ENCODE measurements at regions not wholly inside any gene's neighbourhood (a gene's known extent, or its start where the extent isn't known, plus 50 kb on each side); places are given as distances from the start of the nearest gene placed in this dataset.
"Not testable (repeated sequence)": the region's sequence is repeated elsewhere in the genome, so short reads cannot be mapped to it uniquely, and the experiment has no call there.

DNA sequence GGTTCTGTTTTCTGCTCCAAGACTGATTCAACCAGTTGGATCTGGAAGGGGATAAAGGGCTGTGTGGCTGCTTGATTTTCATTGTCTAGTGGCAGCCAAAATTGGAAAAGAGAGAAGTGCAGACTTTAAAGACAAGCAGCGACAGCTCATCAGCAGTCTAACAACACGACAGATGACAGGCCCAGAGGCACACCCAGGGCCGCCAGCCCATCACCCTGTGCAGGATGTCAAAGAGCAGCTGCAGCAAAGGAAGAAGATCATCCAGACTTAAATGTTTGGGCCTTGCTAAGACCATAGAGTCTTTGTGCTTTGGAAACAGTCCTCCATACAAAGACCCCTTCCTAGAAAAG is 421.0 kb upstream of the KLF12 start:
- Histone ChIP-seq H3K9me3 (ENCODE audit: control insufficient read depth, low read length) (no peaks in the 10 kb centered on the region), H3K27ac (ENCODE audit: low read depth in 1 of 2, low read length in 2 of 2) (no peak overlapping the region), H3K36me3 (ENCODE audit: control insufficient read depth in 1 of 2, insufficient read depth in 2 of 2, low read length in 1 of 2) (no peaks in the 10 kb centered on the region), H3K4me3 (ENCODE audit: low read length in 2 of 2) (no peak overlapping the region), H3K27me3 (ENCODE audit: control insufficient read depth in 1 of 2, insufficient read depth in 2 of 2, low read length in 1 of 2) (no peaks in the 10 kb centered on the region), H3K4me1 (ENCODE audit: control insufficient read depth in 1 of 2, insufficient read depth in 2 of 2, low read length in 2 of 2) (no peaks in the 10 kb centered on the region)
- WGBS, 2 donors = 90 to 93% methylated on average over 3 of the region's 3 CpGs
- intact Hi-C loops (cut with DNase I) = no loop called here
- ATAC-seq (ENCODE audit: low FRiP score) (no peak), DNase-seq (no peak)

DNA sequence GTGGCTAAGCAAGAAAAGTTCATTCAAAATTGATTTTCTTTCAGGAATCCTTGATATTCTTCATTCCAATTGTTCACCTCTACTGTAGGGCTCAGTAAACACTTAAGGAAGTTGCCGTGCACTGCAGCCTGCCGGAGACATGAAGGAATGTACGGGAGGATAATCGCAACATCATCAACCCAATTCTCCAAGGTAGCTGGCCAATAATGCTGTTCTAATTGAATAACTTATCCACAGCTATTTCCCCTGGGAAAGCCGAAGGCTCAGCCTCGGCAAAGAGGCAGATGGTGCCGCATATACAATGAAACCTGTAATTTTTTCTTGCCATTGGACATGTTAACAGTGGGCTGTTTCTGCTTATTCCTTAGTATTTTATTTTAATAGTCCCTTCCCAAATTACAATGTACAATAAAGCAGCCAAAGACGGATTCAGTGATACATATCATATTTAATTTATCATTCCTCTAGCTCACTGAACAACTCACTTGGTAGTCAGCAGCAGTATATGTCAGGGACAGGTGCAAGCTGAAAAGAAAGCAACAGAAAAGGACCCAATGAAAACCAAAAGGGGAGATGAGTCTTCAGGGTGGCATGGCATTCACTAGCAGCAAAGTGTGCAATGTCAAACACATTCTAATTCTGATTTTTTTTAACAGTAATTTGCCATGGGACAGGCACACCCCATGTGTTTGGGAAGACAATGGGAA is 420.5 kb upstream of the KLF12 start:
- ATAC-seq (ENCODE audit: low FRiP score) = no peak
- Histone ChIP-seq H3K36me3 (ENCODE audit: control insufficient read depth in 1 of 2, insufficient read depth in 2 of 2, low read length in 1 of 2) (no peaks in the 10 kb centered on the region), H3K27ac (ENCODE audit: low read depth in 1 of 2, low read length in 2 of 2) (no peak overlapping the region), H3K9me3 (ENCODE audit: control insufficient read depth, low read length) (no peaks in the 10 kb centered on the region), H3K4me1 (ENCODE audit: control insufficient read depth in 1 of 2, insufficient read depth in 2 of 2, low read length in 2 of 2) (no peaks in the 10 kb centered on the region), H3K4me3 (ENCODE audit: low read length in 2 of 2) (no peak overlapping the region), H3K27me3 (ENCODE audit: control insufficient read depth in 1 of 2, insufficient read depth in 2 of 2, low read length in 1 of 2) (no peaks in the 10 kb centered on the region)
- DNase-seq = no peak
- whole genome bisulfite sequencing, 2 donors = 89 to 91% methylated on average over 8 of the region's 8 CpGs
- intact Hi-C loops (cut with DNase I) = no loop called here

DNA sequence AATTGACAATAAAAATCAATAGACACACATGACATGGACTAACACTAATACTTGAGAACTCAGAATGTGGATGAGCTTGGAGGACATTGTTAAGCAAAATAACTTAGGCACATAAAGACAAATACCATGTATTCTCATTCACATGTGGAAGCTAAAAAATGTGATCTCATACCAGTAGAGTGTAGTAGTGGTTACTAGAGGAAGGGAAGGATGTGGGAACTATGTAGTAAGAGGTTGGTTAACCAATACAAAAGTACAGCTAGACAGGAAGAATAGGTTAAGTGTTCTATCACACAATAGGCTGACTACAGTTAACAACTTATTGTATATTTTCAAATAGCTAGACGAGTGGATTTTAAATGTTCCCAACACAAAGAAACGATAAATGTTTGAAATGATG is 415.8 kb upstream of the KLF12 start:
- Histone ChIP-seq H3K36me3 (ENCODE audit: control insufficient read depth in 1 of 2, insufficient read depth in 2 of 2, low read length in 1 of 2) (no peaks in the 10 kb centered on the region), H3K9me3 (ENCODE audit: control insufficient read depth, low read length) (no peaks in the 10 kb centered on the region), H3K4me1 (ENCODE audit: control insufficient read depth in 1 of 2, insufficient read depth in 2 of 2, low read length in 2 of 2) (no peaks in the 10 kb centered on the region), H3K27me3 (ENCODE audit: control insufficient read depth in 1 of 2, insufficient read depth in 2 of 2, low read length in 1 of 2) (no peaks in the 10 kb centered on the region), H3K4me3 (ENCODE audit: low read length in 2 of 2) (no peak overlapping the region), H3K27ac (ENCODE audit: low read depth in 1 of 2, low read length in 2 of 2) (no peak overlapping the region)
- DNase-seq = no peak
- WGBS, 2 donors = 92 to 96% methylated on average over 2 of the region's 2 CpGs
- intact Hi-C loops (cut with DNase I) = no loop called here
- ATAC-seq (ENCODE audit: low FRiP score) = no peak

DNA sequence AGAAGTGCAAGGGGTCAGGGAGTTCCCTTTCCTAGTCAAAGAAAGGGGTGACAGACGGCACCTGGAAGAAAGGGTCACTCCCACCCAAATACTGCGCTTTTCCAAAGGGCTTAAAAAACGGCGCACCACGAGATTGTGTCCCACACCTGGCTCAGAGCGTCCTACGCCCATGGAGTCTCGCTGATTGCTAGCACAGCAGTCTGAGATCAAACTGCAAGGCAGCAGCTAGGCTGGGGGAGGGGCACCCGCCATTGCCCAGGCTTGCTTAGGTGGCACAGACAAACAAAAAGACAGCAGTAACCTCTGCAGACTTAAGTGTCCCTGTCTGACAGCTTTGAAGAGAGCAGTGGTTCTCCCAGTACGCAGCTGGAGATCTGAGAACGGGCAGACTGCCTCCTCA is 402.4 kb upstream of the KLF12 start:
- intact Hi-C loops (cut with DNase I); H3K27me3 ChIP-seq (ENCODE audit: control insufficient read depth in 1 of 2, insufficient read depth in 2 of 2, low read length in 1 of 2); ATAC-seq (ENCODE audit: low FRiP score): not testable (repeated sequence)

DNA sequence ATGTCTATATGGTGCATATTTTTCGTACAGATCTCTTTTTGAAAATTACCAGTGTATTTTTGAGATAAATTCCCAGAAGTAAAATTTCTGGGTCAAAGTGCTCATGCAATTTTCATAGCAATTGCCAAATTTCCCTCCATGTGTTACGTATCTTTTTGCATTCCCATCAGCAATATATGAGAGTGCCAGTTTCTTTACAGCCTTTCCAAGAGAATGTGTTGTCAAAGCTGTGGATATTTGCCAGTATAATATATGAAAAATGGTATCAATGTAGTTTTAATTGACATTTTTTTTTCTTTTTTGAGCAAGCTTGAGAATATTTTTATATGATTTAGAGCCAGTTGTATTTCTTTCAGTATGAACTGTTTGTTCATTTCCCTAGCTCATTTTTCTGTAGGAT is 399.0 kb upstream of the KLF12 start:
- H3K27me3 ChIP-seq (ENCODE audit: control insufficient read depth in 1 of 2, insufficient read depth in 2 of 2, low read length in 1 of 2) = no peaks in the 10 kb centered on the region
- no peak overlapping the region for H3K4me3 ChIP-seq (ENCODE audit: low read length in 2 of 2)
- ATAC-seq (ENCODE audit: low FRiP score) = no peak
- no peak overlapping the region for H3K27ac ChIP-seq (ENCODE audit: low read depth in 1 of 2, low read length in 2 of 2)
- no peaks in the 10 kb centered on the region for H3K36me3 ChIP-seq (ENCODE audit: control insufficient read depth in 1 of 2, insufficient read depth in 2 of 2, low read length in 1 of 2)
- no peaks in the 10 kb centered on the region for H3K4me1 ChIP-seq (ENCODE audit: control insufficient read depth in 1 of 2, insufficient read depth in 2 of 2, low read length in 2 of 2)
- DNase-seq = no peak
- 79 to 81% methylated on average over 2 of the region's 2 CpGs for WGBS, 2 donors
- no peaks in the 10 kb centered on the region for H3K9me3 ChIP-seq (ENCODE audit: control insufficient read depth, low read length)
- intact Hi-C loops (cut with DNase I) = no loop called here

More for the DNA sequence above, 402.4 kb upstream of the KLF12 start:
- H3K4me1 ChIP-seq (ENCODE audit: control insufficient read depth in 1 of 2, insufficient read depth in 2 of 2, low read length in 2 of 2); H3K27ac ChIP-seq (ENCODE audit: low read depth in 1 of 2, low read length in 2 of 2); H3K4me3 ChIP-seq (ENCODE audit: low read length in 2 of 2); H3K9me3 ChIP-seq (ENCODE audit: control insufficient read depth, low read length); DNase-seq; H3K36me3 ChIP-seq (ENCODE audit: control insufficient read depth in 1 of 2, insufficient read depth in 2 of 2, low read length in 1 of 2): not testable (repeated sequence)
- 84 to 86% methylated on average over 10 to 11 of the region's 11 CpGs for WGBS, 2 donors

DNA sequence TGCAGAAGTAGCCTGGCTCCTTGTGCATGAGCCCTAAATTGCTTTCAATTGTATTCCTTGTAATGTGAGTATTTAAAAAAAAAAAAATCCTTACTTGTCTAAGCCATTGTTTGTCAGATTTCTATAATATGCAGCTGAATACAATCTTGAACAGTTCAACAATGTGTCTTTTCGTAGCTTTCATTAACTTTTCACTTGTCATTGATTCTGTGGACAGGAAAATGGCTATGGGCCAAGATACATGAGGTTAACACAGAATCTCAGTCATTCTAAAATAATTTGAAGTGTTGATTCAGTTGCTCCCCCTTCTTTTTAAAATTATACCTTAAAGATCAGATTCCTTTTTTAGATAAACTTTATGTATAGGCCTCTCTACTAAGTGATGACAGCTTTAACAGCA is 395.8 kb upstream of the KLF12 start:
- no peak overlapping the region for H3K27ac ChIP-seq (ENCODE audit: low read depth in 1 of 2, low read length in 2 of 2)
- H3K27me3 ChIP-seq (ENCODE audit: control insufficient read depth in 1 of 2, insufficient read depth in 2 of 2, low read length in 1 of 2) = no peaks in the 10 kb centered on the region
- no peaks in the 10 kb centered on the region for H3K9me3 ChIP-seq (ENCODE audit: control insufficient read depth, low read length)
- no peaks in the 10 kb centered on the region for H3K4me1 ChIP-seq (ENCODE audit: control insufficient read depth in 1 of 2, insufficient read depth in 2 of 2, low read length in 2 of 2)
- no peak for ATAC-seq (ENCODE audit: low FRiP score)
- no peak overlapping the region for H3K4me3 ChIP-seq (ENCODE audit: low read length in 2 of 2)
- no peaks in the 10 kb centered on the region for H3K36me3 ChIP-seq (ENCODE audit: control insufficient read depth in 1 of 2, insufficient read depth in 2 of 2, low read length in 1 of 2)
- intact Hi-C loops (cut with DNase I) = no loop called here
- DNase-seq = no peak
- WGBS, 2 donors = 44 to 52% methylated on average over 1 of the region's 1 CpG

DNA sequence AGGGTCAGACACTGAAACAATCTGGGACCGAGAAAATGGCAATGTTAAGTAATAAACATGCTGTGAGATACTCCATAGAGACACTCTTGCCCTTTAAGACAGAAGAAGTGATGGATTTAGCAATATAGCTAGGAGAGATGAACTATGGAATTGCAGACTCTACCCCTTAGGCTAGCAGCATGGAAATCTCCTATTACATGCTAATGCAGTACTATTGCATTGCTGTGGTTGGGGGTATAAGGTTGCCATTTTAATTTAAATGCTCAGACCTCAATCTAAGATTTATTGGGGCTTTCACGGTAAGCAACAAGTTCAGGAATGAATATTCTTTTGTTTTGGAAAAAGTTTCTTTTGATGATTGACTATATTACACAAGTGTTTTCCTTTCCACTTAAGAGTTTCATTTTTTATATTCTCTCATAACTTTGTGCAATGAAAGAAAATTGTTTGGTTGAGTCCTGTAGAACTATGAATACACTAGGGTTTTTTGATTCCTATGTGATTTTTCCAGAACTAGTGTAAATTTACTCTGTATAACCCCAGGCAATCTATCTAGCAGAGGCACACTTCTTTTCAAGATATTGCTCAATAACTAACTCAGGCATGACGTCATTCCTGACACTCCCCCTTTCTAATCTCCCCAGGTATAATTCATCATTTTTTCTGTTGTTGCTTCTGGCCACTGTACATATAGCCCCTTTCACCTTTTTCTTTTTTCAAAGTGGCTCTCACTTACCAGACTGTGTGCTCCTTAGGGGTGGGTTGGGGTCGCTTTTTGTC is 394.7 kb upstream of the KLF12 start:
- no peak for ATAC-seq (ENCODE audit: low FRiP score)
- no peaks in the 10 kb centered on the region for H3K4me1 ChIP-seq (ENCODE audit: control insufficient read depth in 1 of 2, insufficient read depth in 2 of 2, low read length in 2 of 2)
- 83 to 86% methylated on average over 4 of the region's 4 CpGs for WGBS, 2 donors
- H3K9me3 ChIP-seq (ENCODE audit: control insufficient read depth, low read length) = no peaks in the 10 kb centered on the region
- no peak for DNase-seq
- no peak overlapping the region for H3K4me3 ChIP-seq (ENCODE audit: low read length in 2 of 2)
- no peak overlapping the region for H3K27ac ChIP-seq (ENCODE audit: low read depth in 1 of 2, low read length in 2 of 2)
- no peaks in the 10 kb centered on the region for H3K36me3 ChIP-seq (ENCODE audit: control insufficient read depth in 1 of 2, insufficient read depth in 2 of 2, low read length in 1 of 2)
- intact Hi-C loops (cut with DNase I) = no loop called here
- H3K27me3 ChIP-seq (ENCODE audit: control insufficient read depth in 1 of 2, insufficient read depth in 2 of 2, low read length in 1 of 2) = no peaks in the 10 kb centered on the region

DNA sequence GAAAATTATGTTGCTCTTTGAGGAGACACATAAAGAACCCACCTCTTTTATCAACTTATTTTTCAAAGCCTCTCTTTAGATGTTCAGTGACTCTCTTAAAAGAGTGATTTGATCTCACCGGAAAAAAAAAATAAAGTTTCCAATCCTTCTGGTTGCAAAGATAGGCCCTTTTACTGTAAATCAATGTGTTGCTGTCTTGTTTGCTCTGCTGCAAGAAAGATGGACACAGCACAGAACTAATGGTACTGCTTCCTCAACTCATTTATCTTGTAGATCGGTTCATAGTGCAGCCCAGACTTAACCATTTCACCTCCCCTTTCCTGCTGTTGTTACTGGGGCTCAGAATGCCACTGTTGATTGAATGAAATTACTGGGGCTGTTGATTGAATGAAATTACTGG is 388.9 kb upstream of the KLF12 start:
- Histone ChIP-seq H3K4me1 (ENCODE audit: control insufficient read depth in 1 of 2, insufficient read depth in 2 of 2, low read length in 2 of 2) (no peaks in the 10 kb centered on the region), H3K9me3 (ENCODE audit: control insufficient read depth, low read length) (no peaks in the 10 kb centered on the region), H3K4me3 (ENCODE audit: low read length in 2 of 2) (no peak overlapping the region), H3K27ac (ENCODE audit: low read depth in 1 of 2, low read length in 2 of 2) (no peak overlapping the region), H3K27me3 (ENCODE audit: control insufficient read depth in 1 of 2, insufficient read depth in 2 of 2, low read length in 1 of 2) (no peaks in the 10 kb centered on the region), H3K36me3 (ENCODE audit: control insufficient read depth in 1 of 2, insufficient read depth in 2 of 2, low read length in 1 of 2) (no peaks in the 10 kb centered on the region)
- DNase-seq (no peak), ATAC-seq (ENCODE audit: low FRiP score) (no peak)
- intact Hi-C loops (cut with DNase I) = no loop called here
- 63 to 72% methylated on average over 2 of the region's 2 CpGs for WGBS, 2 donors

DNA sequence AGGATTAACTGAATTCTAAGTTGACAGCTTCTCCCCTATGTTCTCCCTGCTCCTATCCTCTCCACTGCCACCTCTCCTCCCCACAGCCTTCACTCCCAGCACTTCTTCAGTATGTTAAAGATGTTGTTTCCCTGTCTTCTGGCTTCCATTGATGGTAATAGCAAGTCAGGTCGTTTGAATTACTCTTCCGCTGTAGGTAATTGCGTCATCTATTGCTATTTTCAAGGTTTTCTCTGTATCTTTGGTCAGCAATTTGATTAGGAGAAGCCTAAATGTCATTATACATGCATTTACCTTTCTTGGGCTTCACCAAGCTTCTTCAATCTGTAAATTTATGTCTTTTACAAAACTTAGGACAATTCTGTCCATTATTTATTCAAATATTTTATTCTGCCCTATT is 377.3 kb upstream of the KLF12 start:
- intact Hi-C loops (cut with DNase I) = no loop called here
- ATAC-seq (ENCODE audit: low FRiP score) (no peak), DNase-seq (no peak)
- no peaks in the 10 kb centered on the region for H3K4me1 ChIP-seq (ENCODE audit: control insufficient read depth in 1 of 2, insufficient read depth in 2 of 2, low read length in 2 of 2)
- H3K4me3 ChIP-seq (ENCODE audit: low read length in 2 of 2) = no peak overlapping the region
- H3K27me3 ChIP-seq (ENCODE audit: control insufficient read depth in 1 of 2, insufficient read depth in 2 of 2, low read length in 1 of 2) = no peaks in the 10 kb centered on the region
- no peaks in the 10 kb centered on the region for H3K36me3 ChIP-seq (ENCODE audit: control insufficient read depth in 1 of 2, insufficient read depth in 2 of 2, low read length in 1 of 2)
- H3K9me3 ChIP-seq (ENCODE audit: control insufficient read depth, low read length) = peaks cover 2% of the 10 kb centered on the region
- WGBS, 2 donors = 83 to 84% methylated on average over 3 of the region's 3 CpGs
- no peak overlapping the region for H3K27ac ChIP-seq (ENCODE audit: low read depth in 1 of 2, low read length in 2 of 2)
